ENCODE measurements at regions not wholly inside any gene's neighbourhood (a gene's known extent, or its start where the extent isn't known, plus 50 kb on each side); places are given as distances from the start of the nearest gene placed in this dataset.
"Not testable (repeated sequence)": the region's sequence is repeated elsewhere in the genome, so short reads cannot be mapped to it uniquely, and the experiment has no call there.

- H3K36me3 ChIP-seq (ENCODE audit: insufficient read depth, low read length): no peaks in the 10 kb centered on the region
- H3K9ac ChIP-seq (ENCODE audit: low read depth, low read length): no peak overlapping the region
- no peaks in the 10 kb centered on the region for H3K9me3 ChIP-seq (ENCODE audit: control insufficient read depth, insufficient read depth, low read length)
- H3K4me1 ChIP-seq (ENCODE audit: insufficient read depth, low read length): no peaks in the 10 kb centered on the region
These were observed 488.1 kb upstream of the ARX start for GRCh38 chrX:25503826-25504225.

GRCh38 chrX:25507801-25508200 is 492.0 kb upstream of the ARX start:
- Histone ChIP-seq H3K36me3 (ENCODE audit: insufficient read depth, low read length) (no peaks in the 10 kb centered on the region), H3K9me3 (ENCODE audit: control insufficient read depth, insufficient read depth, low read length) (no peaks in the 10 kb centered on the region), H3K9ac (ENCODE audit: low read depth, low read length) (no peak overlapping the region), H3K4me1 (ENCODE audit: insufficient read depth, low read length) (no peaks in the 10 kb centered on the region)

- no peak overlapping the region for H3K9ac ChIP-seq (ENCODE audit: low read depth, low read length)
- H3K36me3 ChIP-seq (ENCODE audit: insufficient read depth, low read length): no peaks in the 10 kb centered on the region
- peaks cover 4% of the 10 kb centered on the region; the same call in 1 of the 2 replicates for H3K4me1 ChIP-seq (ENCODE audit: insufficient read depth, low read length)
- no peaks in the 10 kb centered on the region for H3K9me3 ChIP-seq (ENCODE audit: control insufficient read depth, insufficient read depth, low read length)
These were observed 503.5 kb upstream of the ARX start for GRCh38 chrX:25519258-25519657.

DNA sequence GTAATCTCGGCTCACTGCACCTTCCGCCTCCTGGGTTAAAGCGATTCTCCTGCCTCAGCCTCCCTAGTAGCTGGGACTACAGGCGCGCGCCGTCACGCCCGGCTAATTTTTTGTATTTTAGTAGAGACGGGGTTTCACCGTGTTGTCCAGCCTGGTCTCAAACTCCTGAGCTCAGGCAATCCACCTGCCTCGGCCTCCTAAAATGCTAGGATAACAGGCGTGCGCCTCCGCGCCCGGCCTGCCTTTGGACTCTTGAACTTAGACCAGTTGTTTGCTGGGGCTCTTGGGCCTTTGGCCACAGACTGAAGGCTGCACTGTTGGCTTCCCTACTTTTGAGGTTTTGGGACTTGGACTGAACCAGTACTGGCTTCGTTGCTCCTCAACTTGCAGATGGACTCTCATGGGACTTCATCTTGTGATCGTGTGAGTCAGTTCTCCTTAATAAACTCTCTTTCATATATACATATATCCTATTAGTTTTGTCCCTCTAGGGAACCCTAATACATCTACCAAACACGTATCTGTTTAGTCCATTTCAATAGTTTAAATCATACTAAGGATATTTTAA is 506.8 kb upstream of the ARX start:
- not testable (repeated sequence) for H3K9me3 ChIP-seq (ENCODE audit: control insufficient read depth, insufficient read depth, low read length); H3K36me3 ChIP-seq (ENCODE audit: insufficient read depth, low read length); H3K9ac ChIP-seq (ENCODE audit: low read depth, low read length)
- peaks cover 15% of the 10 kb centered on the region; the same call in 1 of the 2 replicates for H3K4me1 ChIP-seq (ENCODE audit: insufficient read depth, low read length)

- Histone ChIP-seq H3K9me3 (ENCODE audit: control insufficient read depth, insufficient read depth, low read length) (no peaks in the 10 kb centered on the region), H3K9ac (ENCODE audit: low read depth, low read length) (no peak overlapping the region), H3K36me3 (ENCODE audit: insufficient read depth, low read length) (no peaks in the 10 kb centered on the region), H3K4me1 (ENCODE audit: insufficient read depth, low read length) (peaks cover 15% of the 10 kb centered on the region; the same call in 1 of the 2 replicates)
These were observed 508.1 kb upstream of the ARX start for GRCh38 chrX:25523574-25524540.

- no peak overlapping the region for H3K9ac ChIP-seq (ENCODE audit: low read depth, low read length)
- peaks cover 15% of the 10 kb centered on the region; the same call in 1 of the 2 replicates for H3K4me1 ChIP-seq (ENCODE audit: insufficient read depth, low read length)
- H3K9me3 ChIP-seq (ENCODE audit: control insufficient read depth, insufficient read depth, low read length): no peaks in the 10 kb centered on the region
- no peaks in the 10 kb centered on the region for H3K36me3 ChIP-seq (ENCODE audit: insufficient read depth, low read length)
These were observed 511.4 kb upstream of the ARX start for GRCh38 chrX:25527156-25527555.

GRCh38 chrX:25527596-25527995 is 511.8 kb upstream of the ARX start:
- H3K36me3 ChIP-seq (ENCODE audit: insufficient read depth, low read length): no peaks in the 10 kb centered on the region
- no peak overlapping the region for H3K9ac ChIP-seq (ENCODE audit: low read depth, low read length)

GRCh38 chrX:25531096-25531495 is 515.3 kb upstream of the ARX start:
- Histone ChIP-seq H3K4me1 (ENCODE audit: insufficient read depth, low read length) (peaks cover 11% of the 10 kb centered on the region; the same call in 1 of the 2 replicates), H3K36me3 (ENCODE audit: insufficient read depth, low read length) (no peaks in the 10 kb centered on the region), H3K9me3 (ENCODE audit: control insufficient read depth, insufficient read depth, low read length) (no peaks in the 10 kb centered on the region), H3K9ac (ENCODE audit: low read depth, low read length) (no peak overlapping the region)

More at GRCh38 chrX:25527596-25527995, 511.8 kb upstream of the ARX start:
- Histone ChIP-seq H3K9me3 (ENCODE audit: control insufficient read depth, insufficient read depth, low read length) (no peaks in the 10 kb centered on the region), H3K4me1 (ENCODE audit: insufficient read depth, low read length) (peaks cover 15% of the 10 kb centered on the region; the same call in 1 of the 2 replicates)

GRCh38 chrX:25534091-25534490 is 518.3 kb upstream of the ARX start:
- Histone ChIP-seq H3K9ac (ENCODE audit: low read depth, low read length) (no peak overlapping the region), H3K9me3 (ENCODE audit: control insufficient read depth, insufficient read depth, low read length) (no peaks in the 10 kb centered on the region), H3K4me1 (ENCODE audit: insufficient read depth, low read length) (no peaks in the 10 kb centered on the region), H3K36me3 (ENCODE audit: insufficient read depth, low read length) (no peaks in the 10 kb centered on the region)

- no peaks in the 10 kb centered on the region for H3K36me3 ChIP-seq (ENCODE audit: insufficient read depth, low read length)
- H3K4me1 ChIP-seq (ENCODE audit: insufficient read depth, low read length): no peaks in the 10 kb centered on the region
- H3K9ac ChIP-seq (ENCODE audit: low read depth, low read length): no peak overlapping the region
- H3K9me3 ChIP-seq (ENCODE audit: control insufficient read depth, insufficient read depth, low read length): no peaks in the 10 kb centered on the region
These were observed 520.7 kb upstream of the ARX start for GRCh38 chrX:25536307-25536970.

GRCh38 chrX:25537699-25538098 is 521.9 kb upstream of the ARX start:
- H3K4me1 ChIP-seq (ENCODE audit: insufficient read depth, low read length): no peaks in the 10 kb centered on the region
- no peaks in the 10 kb centered on the region for H3K9me3 ChIP-seq (ENCODE audit: control insufficient read depth, insufficient read depth, low read length)
- H3K36me3 ChIP-seq (ENCODE audit: insufficient read depth, low read length): no peaks in the 10 kb centered on the region
- no peak overlapping the region for H3K9ac ChIP-seq (ENCODE audit: low read depth, low read length)

DNA sequence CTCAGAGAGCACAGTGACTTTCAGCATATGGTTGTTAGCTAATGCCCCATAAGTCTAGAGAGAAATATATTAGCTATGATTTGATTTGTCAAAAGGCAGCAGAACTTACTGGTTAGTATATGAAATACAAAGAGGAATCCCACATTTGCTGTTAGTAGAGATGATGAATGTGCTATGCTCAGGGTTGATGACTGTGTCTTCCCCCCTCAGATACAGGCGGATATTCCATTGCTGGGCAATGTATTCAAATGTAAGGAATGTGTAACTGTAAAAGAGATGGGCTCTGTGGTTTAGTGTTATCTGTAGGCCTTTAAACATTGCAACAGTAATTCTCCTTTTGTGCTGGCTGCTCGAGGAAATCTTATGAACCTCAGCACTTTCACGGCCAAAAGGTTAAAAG is 528.9 kb upstream of the ARX start:
- no peak overlapping the region for H3K9ac ChIP-seq (ENCODE audit: low read depth, low read length)
- H3K9me3 ChIP-seq (ENCODE audit: control insufficient read depth, insufficient read depth, low read length): no peaks in the 10 kb centered on the region
- H3K36me3 ChIP-seq (ENCODE audit: insufficient read depth, low read length): no peaks in the 10 kb centered on the region
- H3K4me1 ChIP-seq (ENCODE audit: insufficient read depth, low read length): no peaks in the 10 kb centered on the region

DNA sequence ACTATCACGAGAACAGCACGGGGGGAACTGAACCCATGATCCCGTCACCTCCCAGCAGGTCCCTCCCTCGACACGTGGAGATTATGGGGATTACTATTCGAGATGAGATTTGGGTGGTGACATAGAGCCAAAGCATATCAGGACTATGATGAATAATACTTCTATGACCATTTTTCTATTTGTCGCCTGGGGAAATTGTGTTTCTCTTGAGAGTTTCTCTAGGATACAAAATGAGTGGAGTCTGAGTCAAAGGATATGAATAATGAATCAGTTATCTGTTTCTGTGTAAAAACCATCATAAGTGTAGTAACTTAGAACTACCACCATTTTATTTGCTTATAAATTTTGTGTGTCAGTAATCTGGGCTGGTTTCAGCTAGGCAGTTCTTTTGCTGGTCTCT is 533.0 kb upstream of the ARX start:
- no peaks in the 10 kb centered on the region for H3K4me1 ChIP-seq (ENCODE audit: insufficient read depth, low read length)
- no peaks in the 10 kb centered on the region for H3K36me3 ChIP-seq (ENCODE audit: insufficient read depth, low read length)
- no peak overlapping the region for H3K9ac ChIP-seq (ENCODE audit: low read depth, low read length)
- H3K9me3 ChIP-seq (ENCODE audit: control insufficient read depth, insufficient read depth, low read length): no peaks in the 10 kb centered on the region

GRCh38 chrX:25555521-25555920 is 539.8 kb upstream of the ARX start:
- Histone ChIP-seq H3K36me3 (ENCODE audit: insufficient read depth, low read length) (no peaks in the 10 kb centered on the region), H3K9ac (ENCODE audit: low read depth, low read length) (no peak overlapping the region), H3K9me3 (ENCODE audit: control insufficient read depth, insufficient read depth, low read length) (no peaks in the 10 kb centered on the region), H3K4me1 (ENCODE audit: insufficient read depth, low read length) (no peaks in the 10 kb centered on the region)

Data from ES-I3 (cell line).